ENCODE measurements at regions not wholly inside any gene's neighbourhood (a gene's known extent, or its start where the extent isn't known, plus 50 kb on each side); places are given as distances from the start of the nearest gene placed in this dataset.

DNA sequence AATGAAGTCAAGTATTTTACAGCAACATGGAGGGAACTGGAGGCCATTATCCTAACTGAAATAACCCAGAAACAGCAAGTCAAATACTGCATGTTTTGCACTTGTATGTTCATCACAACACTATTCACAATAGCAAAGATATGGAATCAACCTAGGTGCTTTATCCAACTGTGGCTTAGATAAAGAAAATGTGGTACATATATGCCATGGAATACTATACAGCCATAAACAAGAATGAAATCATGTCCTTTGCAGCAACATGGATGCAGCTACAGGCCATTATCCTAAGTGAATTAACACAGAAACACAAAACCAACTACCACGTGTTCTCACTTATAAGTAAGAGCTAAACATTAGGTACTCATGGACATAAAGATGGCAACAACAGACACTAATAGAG, 91.5 kb upstream of the E2F3 start:
- H2AFZ ChIP-seq (ENCODE audit: control insufficient read depth, low read length) = no peak overlapping the region
- dilution Hi-C loops (cut with MboI; ENCODE audit: extremely low pct_ligation_motif_present, low sequenced_read_pairs) = no loop called here
- FAIRE-seq = no peak
- no peaks in the 10 kb centered on the region for H3K79me2 ChIP-seq (ENCODE audit: control insufficient read depth, insufficient read depth, low read length)
- no peak overlapping the region for H3K4me3 ChIP-seq (ENCODE audit: control insufficient read depth in 2 of 3, extremely low read depth in 1 of 3, insufficient read depth in 2 of 3, low read depth in 1 of 3, low read length in 3 of 3)
- H3K9ac ChIP-seq (ENCODE audit: control insufficient read depth, extremely low read depth, insufficient read depth, low read length) = no peak overlapping the region
- no peak for DNase-seq (ENCODE audit: low read depth, low spot score)
- no peak overlapping the region for H3K27ac ChIP-seq (ENCODE audit: control insufficient read depth, insufficient read depth, low read length)
- no peak overlapping the region for H3K4me2 ChIP-seq (ENCODE audit: control insufficient read depth, extremely low read depth, insufficient read depth, low read depth, low read length)
- no peaks in the 10 kb centered on the region for H3K4me1 ChIP-seq (ENCODE audit: control insufficient read depth, extremely low read depth, insufficient read depth, low read length)
- TF ChIP-seq EZH2 (IDR thresholded peaks at IDR 0.05; ENCODE audit: low read length) = no peak
- TF ChIP-seq, protein P1, sequence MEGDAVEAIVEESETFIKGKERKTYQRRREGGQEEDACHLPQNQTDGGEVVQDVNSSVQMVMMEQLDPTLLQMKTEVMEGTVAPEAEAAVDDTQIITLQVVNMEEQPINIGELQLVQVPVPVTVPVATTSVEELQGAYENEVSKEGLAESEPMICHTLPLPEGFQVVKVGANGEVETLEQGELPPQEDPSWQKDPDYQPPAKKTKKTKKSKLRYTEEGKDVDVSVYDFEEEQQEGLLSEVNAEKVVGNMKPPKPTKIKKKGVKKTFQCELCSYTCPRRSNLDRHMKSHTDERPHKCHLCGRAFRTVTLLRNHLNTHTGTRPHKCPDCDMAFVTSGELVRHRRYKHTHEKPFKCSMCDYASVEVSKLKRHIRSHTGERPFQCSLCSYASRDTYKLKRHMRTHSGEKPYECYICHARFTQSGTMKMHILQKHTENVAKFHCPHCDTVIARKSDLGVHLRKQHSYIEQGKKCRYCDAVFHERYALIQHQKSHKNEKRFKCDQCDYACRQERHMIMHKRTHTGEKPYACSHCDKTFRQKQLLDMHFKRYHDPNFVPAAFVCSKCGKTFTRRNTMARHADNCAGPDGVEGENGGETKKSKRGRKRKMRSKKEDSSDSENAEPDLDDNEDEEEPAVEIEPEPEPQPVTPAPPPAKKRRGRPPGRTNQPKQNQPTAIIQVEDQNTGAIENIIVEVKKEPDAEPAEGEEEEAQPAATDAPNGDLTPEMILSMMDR (optimal IDR thresholded peaks at IDR 0.05 in 1 of 3, IDR thresholded peaks at IDR 0.05 in 1 of 3, conservative IDR thresholded peaks at IDR 0.05 in 1 of 3; ENCODE audit: extremely low read depth in 1 of 3, insufficient read depth in 2 of 3, low read length in 3 of 3) = no peak
- no peaks in the 10 kb centered on the region for H3K9me3 ChIP-seq (ENCODE audit: control insufficient read depth, low read depth, low read length)
- H4K20me1 ChIP-seq (ENCODE audit: control insufficient read depth, extremely low read depth, insufficient read depth, low read length) = no peaks in the 10 kb centered on the region
- no peaks in the 10 kb centered on the region for H3K9me1 ChIP-seq (ENCODE audit: control insufficient read depth, extremely low read depth, insufficient read depth, low read length)
- H3K27me3 ChIP-seq (ENCODE audit: control insufficient read depth, extremely low read depth, insufficient read depth, low read length) = peaks cover 6% of the 10 kb centered on the region
- no peaks in the 10 kb centered on the region for H3K36me3 ChIP-seq (ENCODE audit: control insufficient read depth in 2 of 2, extremely low read depth in 1 of 2, insufficient read depth in 2 of 2, low read length in 2 of 2)

DNA sequence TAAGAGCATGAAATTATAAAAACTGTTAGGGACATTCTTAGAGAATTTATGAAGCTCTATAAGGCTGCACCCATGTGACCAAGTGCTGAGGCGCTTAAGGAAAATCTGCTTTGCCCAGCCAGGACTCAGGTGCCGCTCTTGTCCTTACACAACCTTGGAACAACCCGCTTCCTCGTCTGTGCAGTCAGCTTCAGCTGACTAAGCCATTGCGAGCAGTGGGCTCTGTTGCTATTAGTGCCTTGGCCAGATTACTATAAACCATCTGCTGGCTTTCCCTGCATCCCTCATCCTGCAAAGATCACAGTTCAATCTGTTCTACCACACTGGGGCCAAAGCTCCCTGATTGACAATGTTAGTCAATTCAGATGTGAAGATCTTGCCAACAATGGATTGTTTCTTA, 89.1 kb upstream of the E2F3 start:
- Histone ChIP-seq H3K4me2 (ENCODE audit: control insufficient read depth, extremely low read depth, insufficient read depth, low read depth, low read length) (no peak overlapping the region), H3K9ac (ENCODE audit: control insufficient read depth, extremely low read depth, insufficient read depth, low read length) (no peak overlapping the region), H3K27ac (ENCODE audit: control insufficient read depth, insufficient read depth, low read length) (no peak overlapping the region), H3K4me3 (ENCODE audit: control insufficient read depth in 2 of 3, extremely low read depth in 1 of 3, insufficient read depth in 2 of 3, low read depth in 1 of 3, low read length in 3 of 3) (no peak overlapping the region), H3K79me2 (ENCODE audit: control insufficient read depth, insufficient read depth, low read length) (no peaks in the 10 kb centered on the region), H3K9me1 (ENCODE audit: control insufficient read depth, extremely low read depth, insufficient read depth, low read length) (no peaks in the 10 kb centered on the region), H3K27me3 (ENCODE audit: control insufficient read depth, extremely low read depth, insufficient read depth, low read length) (peaks cover 6% of the 10 kb centered on the region), H3K4me1 (ENCODE audit: control insufficient read depth, extremely low read depth, insufficient read depth, low read length) (no peaks in the 10 kb centered on the region), H4K20me1 (ENCODE audit: control insufficient read depth, extremely low read depth, insufficient read depth, low read length) (no peaks in the 10 kb centered on the region), H3K9me3 (ENCODE audit: control insufficient read depth, low read depth, low read length) (no peaks in the 10 kb centered on the region), H2AFZ (ENCODE audit: control insufficient read depth, low read length) (no peak overlapping the region), H3K36me3 (ENCODE audit: control insufficient read depth in 2 of 2, extremely low read depth in 1 of 2, insufficient read depth in 2 of 2, low read length in 2 of 2) (no peaks in the 10 kb centered on the region)
- TF ChIP-seq, protein P1 (optimal IDR thresholded peaks at IDR 0.05 in 1 of 3, IDR thresholded peaks at IDR 0.05 in 1 of 3, conservative IDR thresholded peaks at IDR 0.05 in 1 of 3; ENCODE audit: extremely low read depth in 1 of 3, insufficient read depth in 2 of 3, low read length in 3 of 3) = no peak
- no peak for TF ChIP-seq EZH2 (IDR thresholded peaks at IDR 0.05; ENCODE audit: low read length)
- dilution Hi-C loops (cut with MboI; ENCODE audit: extremely low pct_ligation_motif_present, low sequenced_read_pairs) = no loop called here
- no peak for DNase-seq (ENCODE audit: low read depth, low spot score)
- FAIRE-seq = no peak
